OCI-LY1 (cell line): ENCODE measurements at regions not wholly inside any gene's neighbourhood (a gene's known extent, or its start where the extent isn't known, plus 50 kb on each side); places are given as distances from the start of the nearest gene placed in this dataset.

ENCODE experiments used
- H2AFZ ChIP-seq: fragments of 200-600 bp; sonication (generic), shearing (Covaris generic); 2 replicates; pipeline ENCODE4 v1.6.0; 2014; ENCODE audit warnings: antibody characterized with exemption, mild to moderate bottlenecking, low read length
- H3F3A ChIP-seq: fragments of 200-600 bp; sonication (generic), shearing (Covaris generic); 2 replicates; pipeline ENCODE4 v1.6.0; 2014; ENCODE audit warnings: mild to moderate bottlenecking, antibody characterized with exemption, low read length, moderate library complexity; ENCODE audit not compliant: insufficient read depth
- H3K27ac ChIP-seq: fragments of 200-600 bp; sonication (generic); 2 replicates; pipeline ENCODE4 v1.5.1; 2014; ENCODE audit warnings: low read length, mixed run types, mild to moderate bottlenecking, low read depth; ENCODE audit not compliant: poor library complexity, severe bottlenecking
- H3K27me3 ChIP-seq: fragments of 200-600 bp; sonication (generic); 2 replicates; pipeline ENCODE4 v1.6.0; 2014; ENCODE audit warnings: antibody characterized with exemption, mild to moderate bottlenecking, low read length, moderate library complexity; ENCODE audit not compliant: insufficient read depth
- H3K36me3 ChIP-seq: fragments of 200-600 bp; sonication (generic); 2 replicates; pipeline ENCODE4 v1.6.1; 2014; ENCODE audit warnings: mild to moderate bottlenecking, antibody characterized with exemption, low read length, moderate library complexity, mixed read lengths; ENCODE audit not compliant: insufficient read depth
- H3K4me1 ChIP-seq: fragments of 200-600 bp; sonication (generic); 2 replicates; pipeline ENCODE4 v1.5.1; 2014; ENCODE audit warnings: mild to moderate bottlenecking, low read length, moderate library complexity; ENCODE audit not compliant: insufficient read depth, severe bottlenecking
- H3K4me2 ChIP-seq: fragments of 200-600 bp; sonication (generic), shearing (Covaris generic); 2 replicates; pipeline ENCODE4 v1.6.1; 2014; ENCODE audit warnings: low read length
- H3K4me3 ChIP-seq: fragments of 200-600 bp; sonication (generic); 2 replicates; pipeline ENCODE4 v1.5.1; 2014; ENCODE audit warnings: low read length, low read depth, mild to moderate bottlenecking, mixed read lengths; ENCODE audit not compliant: poor library complexity, severe bottlenecking
- H3K79me2 ChIP-seq: fragments of 200-600 bp; shearing (Covaris generic); 2 replicates; pipeline ENCODE4 v1.6.1; 2016; ENCODE audit warnings: mixed run types, low read length, mixed read lengths; ENCODE audit not compliant: insufficient read depth
- H3K9ac ChIP-seq: fragments of 200-600 bp; sonication (generic), shearing (Covaris generic); 2 replicates; pipeline ENCODE4 v1.6.1; 2014; ENCODE audit warnings: mild to moderate bottlenecking, low read length, mixed read lengths
- H3K9me2 ChIP-seq: fragments of 200-600 bp; sonication (generic), shearing (Covaris generic); 2 replicates; pipeline ENCODE4 v1.6.1; 2014; ENCODE audit warnings: low read depth, mild to moderate bottlenecking, low read length, mixed read lengths
- H3K9me3 ChIP-seq: fragments of 200-600 bp; shearing (Covaris generic); 2 replicates; pipeline ENCODE4 v1.6.1; 2014; ENCODE audit warnings: low read length, mixed read lengths
- H4K20me1 ChIP-seq: fragments of 200-600 bp; sonication (generic), shearing (Covaris generic); 2 replicates; pipeline ENCODE4 v1.6.0; 2016; ENCODE audit warnings: mild to moderate bottlenecking, low read length; ENCODE audit not compliant: insufficient read depth
- CTCF ChIP-seq: fragments of 200-600 bp; sonication (generic), shearing (Covaris generic); IDR thresholded peaks from 2 replicates; pipeline ENCODE4 v1.5.1; 2017; ENCODE audit warnings: mild to moderate bottlenecking, antibody characterized with exemption, low read length, moderate library complexity, mixed read lengths
- EZH2 ChIP-seq: fragments of 200-600 bp; sonication (generic), shearing (Covaris generic); IDR thresholded peaks from 2 replicates; pipeline ENCODE4 v1.8.0; 2017; ENCODE audit warnings: borderline replicate concordance, mixed run types, mild to moderate bottlenecking, antibody characterized with exemption, low read length, moderate library complexity, mixed read lengths

- Histone ChIP-seq H3K4me3 (no peak overlapping the region), H3K4me2 (no peak overlapping the region), H3K9ac (no peak overlapping the region), H3K79me2 (no peaks in the 10 kb centered on the region), H3F3A (no peaks in the 10 kb centered on the region), H3K27ac (no peak overlapping the region), H2AFZ (no peak overlapping the region), H4K20me1 (no peaks in the 10 kb centered on the region), H3K9me3 (no peaks in the 10 kb centered on the region), H3K36me3 (no peaks in the 10 kb centered on the region), H3K4me1 (no peaks in the 10 kb centered on the region), H3K27me3 (no peaks in the 10 kb centered on the region), H3K9me2 (no peaks in the 10 kb centered on the region)
- TF ChIP-seq EZH2 = no peak
- TF ChIP-seq CTCF = no peak
Measured at GRCh38 chr2:176812246-176812775, 400.3 kb upstream of the HNRNPA3 start.

GRCh38 chr2:176813156-176813555 lies 399.4 kb upstream of the HNRNPA3 start:
- TF ChIP-seq CTCF = no peak
- TF ChIP-seq EZH2 = no peak
- no peaks in the 10 kb centered on the region for H3K27me3 ChIP-seq
- H3K4me2 ChIP-seq = no peak overlapping the region
- H3K4me1 ChIP-seq = no peaks in the 10 kb centered on the region
- H3K9me2 ChIP-seq = no peaks in the 10 kb centered on the region
- no peaks in the 10 kb centered on the region for H3K36me3 ChIP-seq
- no peak overlapping the region for H3K9ac ChIP-seq
- H3K79me2 ChIP-seq = no peaks in the 10 kb centered on the region
- no peaks in the 10 kb centered on the region for H4K20me1 ChIP-seq
- no peak overlapping the region for H2AFZ ChIP-seq
- H3K27ac ChIP-seq = no peak overlapping the region
- H3K9me3 ChIP-seq = no peaks in the 10 kb centered on the region
- no peaks in the 10 kb centered on the region for H3F3A ChIP-seq
- no peak overlapping the region for H3K4me3 ChIP-seq

DNA sequence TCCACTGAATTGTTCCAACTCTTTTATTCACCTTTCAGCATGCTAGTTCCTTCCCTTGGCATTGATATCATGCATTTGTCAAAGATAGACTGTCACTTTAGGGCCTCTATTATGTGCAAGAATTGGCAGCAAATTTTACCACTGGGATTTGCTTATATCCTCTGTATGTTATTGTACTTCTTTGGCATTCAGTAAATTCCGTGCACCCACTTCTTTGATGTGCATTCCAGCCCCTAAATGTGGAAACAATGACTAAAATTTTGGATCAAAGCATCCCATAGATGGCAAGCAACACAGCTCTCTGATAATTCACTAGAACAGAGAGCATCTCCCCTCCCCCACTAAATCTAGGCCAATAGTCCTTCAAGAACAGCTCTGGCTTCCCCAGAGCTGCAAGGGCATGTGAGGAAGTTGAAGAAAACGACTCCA lies 399.0 kb upstream of the HNRNPA3 start:
- H3K4me2 ChIP-seq = no peak overlapping the region
- no peaks in the 10 kb centered on the region for H3K79me2 ChIP-seq
- H3K9ac ChIP-seq = no peak overlapping the region
- no peaks in the 10 kb centered on the region for H3K9me3 ChIP-seq
- H3K9me2 ChIP-seq = no peaks in the 10 kb centered on the region
- H4K20me1 ChIP-seq = no peaks in the 10 kb centered on the region
- TF ChIP-seq CTCF = no peak
- no peak for TF ChIP-seq EZH2
- no peak overlapping the region for H3K27ac ChIP-seq
- no peak overlapping the region for H2AFZ ChIP-seq
- no peaks in the 10 kb centered on the region for H3F3A ChIP-seq
- no peaks in the 10 kb centered on the region for H3K36me3 ChIP-seq
- H3K27me3 ChIP-seq = no peaks in the 10 kb centered on the region
- no peaks in the 10 kb centered on the region for H3K4me1 ChIP-seq
- no peak overlapping the region for H3K4me3 ChIP-seq
